ENCODE measurements at regions not wholly inside any gene's neighbourhood (a gene's known extent, or its start where the extent isn't known, plus 50 kb on each side); places are given as distances from the start of the nearest gene placed in this dataset.

DNA sequence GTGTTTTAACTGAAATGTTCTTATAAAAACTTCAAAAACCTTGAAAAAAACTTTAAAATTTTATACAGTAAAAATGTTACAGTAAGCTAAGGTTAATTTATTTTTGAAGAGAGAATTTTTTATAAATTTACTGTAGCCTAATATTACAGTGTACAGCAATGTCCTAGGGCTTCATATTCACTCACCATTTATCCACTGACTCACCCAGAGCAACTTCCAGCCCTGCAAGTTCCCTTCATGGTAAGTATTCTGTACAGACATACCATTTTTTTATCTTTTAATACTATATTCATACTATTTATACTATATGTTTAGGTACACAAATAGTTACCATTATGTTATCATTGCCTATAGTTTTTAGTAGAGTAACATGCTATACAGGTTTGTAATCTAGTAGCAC lies 396.7 kb upstream of the MMADHC start:
- no peak for DNase-seq (ENCODE audit: low read depth in 4 of 4, low spot score in 2 of 4)

DNA sequence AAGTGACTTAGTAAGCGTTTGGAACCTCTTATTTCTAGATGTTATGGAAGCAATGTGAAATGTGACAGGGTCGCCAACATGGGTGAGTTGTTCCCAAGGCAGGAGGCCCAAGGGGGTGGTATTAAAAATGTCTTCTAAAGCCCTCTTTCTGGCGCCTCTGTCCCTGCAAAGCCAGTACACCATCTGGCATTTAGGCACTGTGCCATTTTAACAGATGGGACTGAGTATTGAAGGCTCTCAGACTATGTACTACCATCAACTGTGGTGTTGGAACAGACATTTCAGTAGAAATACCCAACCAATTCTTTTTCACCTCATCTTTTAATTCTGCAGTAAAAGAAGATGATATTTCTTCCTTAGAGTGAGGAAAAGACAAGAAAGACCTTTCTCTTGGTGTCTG lies 384.5 kb upstream of the MMADHC start:
- no peak for DNase-seq (ENCODE audit: low read depth in 4 of 4, low spot score in 2 of 4)

DNA sequence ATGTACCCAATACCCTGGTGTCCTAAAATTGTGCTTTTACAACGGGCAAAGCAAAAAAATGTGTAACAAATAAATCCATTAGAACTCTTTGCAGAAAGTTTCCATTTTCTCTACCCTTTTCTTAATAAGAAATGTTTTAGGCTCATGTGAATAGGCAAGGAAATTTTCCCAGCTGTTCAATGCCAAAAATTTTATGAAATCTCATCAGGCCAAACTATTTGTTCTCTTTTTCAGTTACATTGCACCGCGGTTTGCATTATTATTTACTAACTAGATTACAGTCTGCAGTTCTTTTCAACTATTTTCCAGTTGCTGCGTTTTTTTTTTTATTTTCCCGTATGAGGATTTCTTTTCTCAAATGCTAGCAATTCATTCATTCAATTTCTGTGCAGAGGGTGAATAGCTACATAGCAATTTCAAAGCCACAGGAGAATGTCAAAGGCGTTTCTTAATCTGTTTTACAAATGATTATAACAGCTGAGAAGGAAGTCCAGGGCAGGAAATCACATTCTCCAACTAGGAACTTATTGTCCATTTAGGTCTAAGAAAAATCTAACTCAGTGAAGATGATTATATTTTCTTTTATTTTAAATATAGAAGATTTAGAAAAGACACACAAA lies 367.5 kb upstream of the MMADHC start:
- DNase-seq (ENCODE audit: low read depth in 4 of 4, low spot score in 2 of 4) = no peak

DNA sequence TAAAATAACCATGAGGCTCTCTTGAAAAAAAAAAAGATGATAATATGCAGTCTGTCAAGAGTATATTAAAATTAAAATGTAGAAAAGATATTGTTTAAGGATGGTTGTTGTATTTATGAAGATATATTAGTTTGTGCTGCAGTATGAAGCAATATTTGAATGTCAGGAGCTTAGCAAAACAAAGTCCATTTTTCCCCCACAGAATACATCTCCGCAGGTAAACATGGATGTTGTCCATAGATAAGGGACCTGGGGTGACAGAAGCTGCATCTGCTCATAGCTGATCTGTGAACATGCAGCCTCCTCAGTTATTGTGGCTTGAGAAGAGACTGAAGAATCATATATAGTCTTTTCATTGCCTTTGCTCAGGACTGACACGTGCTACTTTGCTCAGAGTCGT lies 366.1 kb upstream of the MMADHC start:
- no peak for DNase-seq (ENCODE audit: low read depth in 4 of 4, low spot score in 2 of 4)

DNA sequence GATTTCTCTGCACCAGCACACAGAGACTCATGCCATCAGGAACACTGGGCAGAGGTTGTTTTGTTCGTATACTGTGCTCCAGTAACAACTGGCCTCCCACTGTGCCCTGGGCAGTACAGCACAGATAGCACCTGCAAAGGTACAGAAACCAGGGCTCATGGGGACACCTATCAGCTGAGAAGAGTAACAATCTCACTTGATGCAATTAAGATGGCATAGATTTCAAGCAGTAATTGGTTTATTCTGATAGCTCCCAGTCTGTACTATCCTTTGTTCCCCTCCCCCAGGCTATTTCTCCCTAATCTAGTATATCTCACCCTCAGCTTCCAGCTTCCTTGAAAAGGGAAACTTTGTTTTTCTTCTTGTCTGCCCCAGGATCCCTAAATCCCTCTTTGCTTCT lies 343.9 kb upstream of the MMADHC start:
- DNase-seq (ENCODE audit: low read depth in 4 of 4, low spot score in 2 of 4) = no peak

DNA sequence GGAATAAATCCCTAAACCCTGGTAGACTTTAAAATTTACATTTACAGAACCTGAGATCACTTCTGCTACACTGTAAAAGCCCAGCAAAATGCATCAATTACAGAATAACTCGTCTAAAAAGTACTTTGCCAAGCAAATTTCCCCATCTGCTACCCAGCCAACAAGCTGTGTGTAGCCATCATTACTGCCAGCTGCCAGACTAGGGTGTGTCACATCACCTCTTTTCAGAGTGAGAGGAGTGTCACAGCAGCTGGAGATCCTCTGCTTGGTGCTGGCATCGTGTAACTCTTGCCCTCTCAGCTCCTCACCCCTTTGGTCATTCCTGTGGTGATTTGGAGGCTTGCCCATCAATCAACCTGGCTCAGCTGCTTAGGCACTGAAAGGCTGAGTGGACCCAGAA lies 340.4 kb upstream of the MMADHC start:
- no peak for DNase-seq (ENCODE audit: low read depth in 4 of 4, low spot score in 2 of 4)

DNA sequence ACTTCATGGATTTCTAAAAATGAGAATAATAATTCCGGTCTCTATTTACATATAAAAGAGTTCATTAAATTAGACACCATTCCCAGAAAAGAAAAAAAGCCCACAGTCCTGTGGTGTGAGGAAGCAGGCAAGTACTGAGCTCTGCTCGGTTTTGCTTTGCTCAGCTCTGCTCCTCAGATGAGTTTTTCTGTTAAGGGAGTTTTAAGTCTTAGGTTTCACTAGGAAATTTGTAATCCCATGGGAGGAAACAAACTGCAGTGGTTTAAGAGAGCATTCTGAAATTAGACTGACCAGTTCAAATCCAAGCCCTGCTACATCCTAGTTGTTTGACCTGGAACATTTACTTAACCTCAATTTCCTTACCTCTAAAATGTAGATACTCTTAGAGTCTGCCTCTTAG lies 338.6 kb upstream of the MMADHC start:
- DNase-seq (ENCODE audit: low read depth in 4 of 4, low spot score in 2 of 4) = no peak

DNA sequence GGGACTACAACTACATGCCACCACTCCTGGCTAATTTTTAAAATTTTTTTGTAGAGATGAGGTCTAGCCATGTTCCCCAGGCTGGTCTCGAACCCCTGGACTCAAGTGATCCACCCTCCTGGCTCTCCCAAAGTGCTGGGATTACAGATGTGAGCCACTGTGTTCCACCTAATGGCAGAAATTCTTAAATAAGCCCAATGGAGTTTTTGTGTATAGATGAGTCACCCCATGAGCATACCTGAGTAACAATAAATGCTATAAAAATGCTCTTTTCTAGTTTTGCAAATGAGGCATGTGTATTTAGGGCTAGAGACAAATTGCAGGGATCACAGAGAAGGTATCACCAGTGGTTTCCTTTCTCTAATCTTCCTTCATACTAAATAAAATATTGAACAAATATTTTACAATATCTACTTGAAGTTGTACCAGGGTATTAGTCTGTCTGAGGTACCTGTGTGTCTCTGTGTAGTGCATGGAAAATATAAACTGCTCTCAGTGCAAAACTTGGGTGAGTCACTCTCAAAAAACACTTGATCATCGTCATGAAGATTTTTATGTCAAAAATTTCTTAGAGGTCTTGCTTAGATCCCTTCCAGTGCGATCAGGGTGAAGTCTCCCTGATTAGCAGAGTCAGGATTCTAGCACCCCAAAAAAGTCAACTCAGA lies 337.1 kb upstream of the MMADHC start:
- DNase-seq (ENCODE audit: low read depth in 4 of 4, low spot score in 2 of 4) = no peak

DNA sequence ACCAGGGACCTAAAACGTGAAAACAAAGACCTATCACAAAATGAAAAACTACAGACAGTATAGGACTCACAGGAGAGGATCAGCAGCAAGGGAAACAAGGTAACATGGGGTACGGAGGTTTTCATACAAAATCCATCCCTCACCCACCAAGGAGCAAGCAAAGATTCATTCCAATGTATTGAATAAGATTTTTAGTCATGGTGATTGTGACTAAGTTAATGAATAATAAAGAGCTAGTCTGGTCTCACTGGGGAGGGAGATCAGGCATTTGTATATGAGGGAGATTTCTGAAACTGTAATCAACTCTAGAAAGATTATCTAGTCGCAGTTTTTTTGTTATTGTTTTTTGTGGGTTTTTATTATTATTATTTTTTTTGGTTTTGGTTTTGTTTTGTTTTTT lies 336.5 kb upstream of the MMADHC start:
- no peak for DNase-seq (ENCODE audit: low read depth in 4 of 4, low spot score in 2 of 4)

DNA sequence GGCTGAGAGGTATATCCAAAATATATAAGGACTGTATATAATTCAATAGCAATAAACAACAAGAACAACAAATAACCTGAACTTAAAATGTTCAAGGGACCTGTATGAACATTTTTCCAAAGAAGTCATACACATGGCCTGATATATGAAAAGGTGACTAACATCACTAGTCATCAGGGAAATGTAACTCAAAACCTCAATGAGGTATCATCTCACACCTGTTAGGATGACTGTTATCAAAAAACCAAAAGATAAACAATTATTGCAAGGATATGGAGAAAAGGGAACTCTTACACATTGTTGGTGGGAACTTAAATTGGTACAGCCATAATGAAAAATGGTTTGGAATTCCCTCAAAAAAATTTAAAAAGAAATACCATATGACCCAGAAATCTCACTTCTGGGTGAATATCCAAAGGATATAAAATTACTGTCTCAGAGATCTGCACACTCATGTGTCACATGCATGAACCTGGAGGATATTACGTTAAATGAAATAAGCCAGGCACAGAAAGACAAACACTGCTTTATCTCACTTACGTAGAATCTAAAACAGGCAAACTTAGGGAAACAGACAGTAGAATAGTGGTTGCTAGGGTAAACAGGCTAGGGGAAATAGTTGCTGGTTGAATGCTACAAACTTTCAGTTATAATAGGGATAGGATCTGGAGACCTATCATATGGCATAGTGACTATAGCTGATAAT lies 334.5 kb upstream of the MMADHC start:
- no peak for DNase-seq (ENCODE audit: low read depth in 4 of 4, low spot score in 2 of 4)

DNA sequence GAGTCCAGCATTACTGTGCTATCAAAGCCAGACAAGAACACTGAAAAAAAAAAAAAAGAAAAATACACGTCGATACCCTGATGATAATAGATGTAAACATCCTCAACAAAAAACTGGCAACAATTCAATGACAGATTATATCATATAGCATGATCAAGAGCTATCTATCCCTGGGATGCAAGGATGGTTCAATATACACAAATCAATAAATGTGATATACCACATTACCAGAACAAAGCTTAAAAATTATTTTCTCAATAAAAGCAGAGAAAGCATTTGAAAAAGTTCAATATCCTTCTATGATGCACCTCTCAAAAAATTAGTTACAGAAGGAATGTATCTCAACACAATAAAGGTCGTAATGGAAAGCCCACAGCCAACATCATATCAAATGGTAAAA lies 332.8 kb upstream of the MMADHC start:
- DNase-seq (ENCODE audit: low read depth in 4 of 4, low spot score in 2 of 4) = no peak

DNA sequence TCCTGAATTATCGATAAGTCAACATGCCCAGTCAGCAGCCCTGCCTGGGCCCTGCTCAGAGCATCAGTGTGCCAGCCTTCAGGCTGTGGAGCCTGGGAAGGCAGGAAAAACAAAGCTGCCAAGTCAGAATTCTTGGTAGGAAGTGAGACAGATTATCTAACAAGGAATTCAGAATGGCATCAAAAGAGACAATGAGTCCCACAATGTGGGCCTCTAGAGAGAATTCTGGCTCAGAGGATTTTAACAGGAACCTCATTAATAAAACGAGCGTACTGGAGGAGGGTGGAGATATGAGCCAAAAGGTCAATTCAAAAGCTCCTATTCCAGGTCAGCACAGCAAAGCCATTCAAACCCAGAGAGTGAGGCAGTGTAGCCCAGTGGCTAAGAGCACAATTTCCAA lies 327.6 kb upstream of the MMADHC start:
- no peak for DNase-seq (ENCODE audit: low read depth in 4 of 4, low spot score in 2 of 4)

DNA sequence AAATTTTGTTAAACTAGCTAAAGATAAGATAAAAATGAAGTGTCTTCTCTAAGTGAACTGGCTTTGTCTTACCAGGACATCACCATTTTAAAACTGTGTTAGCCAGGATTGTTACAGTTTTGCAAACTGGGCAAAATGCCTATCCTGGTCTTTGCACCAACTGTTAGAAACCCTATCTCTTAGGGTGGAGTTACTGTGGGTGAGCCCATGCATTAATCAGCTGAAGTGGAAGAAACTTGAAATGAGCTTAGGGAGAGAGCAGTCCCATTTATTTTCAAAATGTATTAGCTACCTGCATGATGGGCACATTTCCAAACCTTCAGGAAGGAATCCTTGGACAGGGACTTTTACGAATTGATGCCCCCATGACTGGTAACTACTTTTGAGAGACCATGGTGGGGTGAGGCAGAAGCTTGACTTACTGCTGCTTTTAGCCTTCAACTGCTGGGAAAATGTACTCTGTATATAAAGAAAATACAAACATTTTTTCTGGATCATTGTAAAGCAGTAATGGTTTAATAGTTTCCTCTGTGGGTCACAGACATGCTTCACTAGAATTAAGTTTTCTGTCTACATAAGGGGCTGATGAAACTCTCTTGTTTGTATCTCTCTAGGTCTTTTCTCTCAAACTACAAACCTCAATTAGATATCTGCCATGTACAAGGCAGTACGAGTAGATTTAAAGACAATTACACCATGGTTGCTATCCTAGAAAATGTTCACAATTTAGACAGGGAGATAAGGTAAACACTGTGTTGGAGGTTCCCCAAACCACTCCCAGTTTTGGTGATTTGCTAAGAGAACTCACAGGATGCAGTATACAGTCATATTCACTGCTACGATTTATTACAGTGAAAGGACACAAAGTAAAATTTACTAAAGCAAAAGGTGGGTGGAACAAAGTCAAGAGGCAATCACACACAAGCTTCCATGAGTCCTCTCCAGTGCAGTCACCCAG lies 321.4 kb upstream of the MMADHC start:
- DNase-seq (ENCODE audit: low read depth in 4 of 4, low spot score in 2 of 4) = no peak

DNA sequence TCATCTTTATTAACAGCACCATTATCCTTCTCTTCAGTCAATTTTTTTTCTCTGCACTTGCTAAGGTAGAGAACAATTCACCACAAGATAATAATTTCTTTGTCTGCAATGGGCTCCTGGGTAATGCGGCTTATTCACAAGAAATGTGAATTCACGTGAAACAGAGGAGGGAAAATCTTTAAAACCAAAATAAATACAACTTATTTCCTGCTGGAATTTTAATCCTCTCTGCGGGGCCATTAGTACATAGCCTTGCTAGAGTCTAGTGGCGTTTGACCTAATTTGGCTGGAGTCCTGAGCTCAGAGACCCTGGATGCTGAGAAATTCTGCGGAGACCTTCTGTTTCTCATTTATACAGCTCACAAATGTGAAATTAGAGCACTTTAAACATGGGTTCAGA lies 319.3 kb upstream of the MMADHC start:
- DNase-seq (ENCODE audit: low read depth in 4 of 4, low spot score in 2 of 4) = no peak

DNA sequence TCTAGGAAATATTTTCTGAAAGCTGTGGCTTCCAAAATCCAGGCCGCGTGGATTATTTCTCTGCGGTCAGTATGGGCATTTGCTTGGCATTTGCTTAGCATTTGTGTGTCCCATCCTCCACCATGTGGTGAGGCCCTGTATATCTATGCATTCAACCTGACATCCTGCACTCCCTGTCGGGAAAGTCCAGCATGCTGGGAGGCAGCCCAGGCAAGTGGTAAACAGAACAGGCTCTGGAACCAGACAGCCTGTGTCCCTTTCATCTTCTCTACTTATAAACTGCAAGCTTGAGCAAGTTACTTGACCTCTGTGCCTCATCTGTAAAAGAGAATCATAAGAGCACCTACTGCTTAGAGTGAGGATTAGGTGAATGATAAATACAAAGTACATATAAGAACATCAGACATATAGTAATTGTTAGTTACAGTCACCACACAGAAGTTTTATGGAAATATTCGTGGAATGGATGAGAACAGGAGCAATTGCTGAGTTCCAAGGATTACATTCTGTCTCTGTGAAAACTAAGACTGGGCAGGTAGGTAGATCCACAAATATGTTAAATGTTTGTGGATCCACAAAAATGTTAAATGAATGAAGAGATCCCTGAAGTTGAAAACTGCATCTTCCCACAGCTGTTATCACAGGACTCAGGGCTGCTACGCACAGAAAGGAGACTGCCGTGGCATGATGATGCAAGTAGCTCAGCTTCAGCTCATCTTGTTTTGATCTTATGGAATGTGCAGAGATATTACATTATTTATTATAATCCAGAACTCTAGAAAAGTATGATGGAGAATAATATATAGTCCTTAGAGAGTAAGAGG lies 317.0 kb upstream of the MMADHC start:
- no peak for DNase-seq (ENCODE audit: low read depth in 4 of 4, low spot score in 2 of 4)

DNA sequence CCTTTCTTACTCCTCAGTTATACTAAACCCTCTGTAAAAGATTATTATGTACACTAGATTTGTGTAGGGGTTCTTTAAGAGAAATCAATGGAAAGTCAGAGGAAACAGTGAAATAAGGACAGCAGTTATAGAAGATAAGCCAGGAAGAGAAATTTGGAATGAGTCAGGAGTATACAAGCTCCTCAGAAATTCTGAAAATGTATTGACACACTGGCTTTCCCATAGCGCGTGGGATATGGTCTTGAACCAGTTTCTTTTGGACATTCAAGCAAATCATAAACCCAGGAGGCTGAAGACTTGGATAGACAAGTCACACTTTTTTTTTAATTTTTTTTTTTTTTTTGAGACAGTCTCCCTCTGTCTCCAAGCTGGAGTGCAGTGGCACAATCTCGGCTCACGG lies 316.1 kb upstream of the MMADHC start:
- no peak for DNase-seq (ENCODE audit: low read depth in 4 of 4, low spot score in 2 of 4)

DNA sequence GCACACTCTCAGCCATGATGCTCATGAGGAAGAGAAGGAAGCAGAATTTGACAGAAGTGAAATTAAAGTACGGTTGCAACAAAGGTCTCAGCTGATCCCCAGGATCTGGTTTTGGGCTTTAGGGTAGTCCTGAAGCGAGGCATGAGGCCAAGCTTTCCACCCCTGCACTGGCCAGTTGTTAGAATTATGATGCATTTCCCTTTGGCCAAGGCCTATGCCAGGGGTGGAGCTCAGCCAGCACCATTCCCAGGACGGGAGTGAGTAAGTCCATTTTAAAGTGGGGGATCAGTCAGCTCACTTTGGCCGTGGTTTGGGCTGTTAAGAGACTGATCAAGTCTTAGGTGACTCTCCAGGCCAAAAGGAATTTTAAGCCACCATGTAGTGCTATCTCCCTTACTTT lies 314.5 kb upstream of the MMADHC start:
- DNase-seq (ENCODE audit: low read depth in 4 of 4, low spot score in 2 of 4) = no peak

DNA sequence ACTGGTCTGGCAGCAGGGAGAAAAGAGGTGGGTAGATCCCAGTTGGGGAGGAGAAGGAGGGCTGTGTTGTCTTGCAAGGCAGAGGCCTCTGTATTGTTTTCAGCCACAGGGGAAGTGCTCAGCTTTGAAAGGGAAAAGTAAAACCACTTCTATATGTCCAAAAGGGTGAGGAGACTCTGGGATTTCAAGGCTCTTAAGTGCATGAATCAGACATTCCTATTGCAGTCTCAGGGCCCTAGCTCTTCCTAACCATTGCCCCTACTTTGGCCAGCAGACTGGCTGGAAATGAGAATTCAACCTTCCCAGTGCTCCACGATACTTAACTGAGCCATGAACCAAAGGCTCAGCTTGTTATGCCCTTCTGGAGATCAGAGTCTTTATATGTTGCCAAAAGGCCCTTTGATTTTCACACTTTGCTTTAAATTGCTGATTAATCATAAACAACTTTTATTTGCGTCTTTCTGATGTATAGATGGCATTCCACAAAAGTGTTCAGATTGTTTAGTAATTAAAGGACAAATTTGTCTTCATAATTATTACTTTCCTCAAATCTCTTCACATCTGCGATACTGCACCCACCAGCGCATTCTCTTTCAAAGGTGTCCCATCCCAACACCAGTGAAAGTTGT lies 313.8 kb upstream of the MMADHC start:
- no peak for DNase-seq (ENCODE audit: low read depth in 4 of 4, low spot score in 2 of 4)

DNA sequence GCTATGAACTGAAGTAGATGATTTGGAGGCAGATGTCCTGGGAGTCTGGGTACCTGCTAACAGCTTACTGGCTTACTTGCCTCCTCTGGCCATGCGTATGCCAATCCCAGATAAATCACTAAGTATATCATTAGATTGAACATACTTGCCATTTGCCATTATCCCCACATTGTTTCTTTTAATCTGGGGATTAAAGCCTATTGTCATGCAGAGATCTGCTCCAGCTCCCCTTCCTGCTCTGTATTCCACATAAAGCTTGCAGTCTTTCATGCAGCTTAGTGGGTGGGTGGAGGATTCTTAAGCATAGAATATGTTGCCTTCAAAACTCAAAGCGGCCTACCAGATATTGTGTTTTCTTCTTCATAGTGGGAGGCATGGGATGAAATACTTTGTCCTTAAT lies 311.8 kb upstream of the MMADHC start:
- no peak for DNase-seq (ENCODE audit: low read depth in 4 of 4, low spot score in 2 of 4)

DNA sequence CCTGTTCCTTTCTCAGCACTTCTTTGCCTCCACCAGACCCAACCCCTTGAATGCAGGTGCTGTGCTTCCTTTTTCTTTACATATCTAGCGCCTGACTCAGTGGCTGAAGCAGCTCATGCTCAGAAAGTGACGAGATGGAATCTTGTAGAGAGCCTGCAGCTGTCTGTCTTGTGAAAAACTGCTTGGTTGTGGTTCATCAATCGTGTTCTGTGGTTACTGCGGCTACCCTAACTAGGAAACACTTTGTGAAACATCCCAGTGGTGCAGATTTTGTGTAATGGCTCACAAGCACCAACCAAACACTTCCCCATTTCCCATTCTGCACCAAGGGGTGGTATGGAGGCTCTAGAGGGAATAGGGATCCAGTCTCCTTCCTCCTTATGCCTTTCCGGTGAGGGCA lies 307.2 kb upstream of the MMADHC start:
- DNase-seq (ENCODE audit: low read depth in 4 of 4, low spot score in 2 of 4) = no peak
